ES-I3 (cell line): ENCODE measurements at regions not wholly inside any gene's neighbourhood (a gene's known extent, or its start where the extent isn't known, plus 50 kb on each side); places are given as distances from the start of the nearest gene placed in this dataset.
"Not testable (repeated sequence)": the region's sequence is repeated elsewhere in the genome, so short reads cannot be mapped to it uniquely, and the experiment has no call there.

ENCODE experiments used
- H3K36me3 ChIP-seq: 2 replicates; pipeline ENCODE4 v1.6.1; 2013; ENCODE audit warnings: mild to moderate bottlenecking, low read length, control low read depth, moderate library complexity; ENCODE audit not compliant: insufficient read depth
- H3K4me1 ChIP-seq: 2 replicates; pipeline ENCODE4 v1.6.1; 2013; ENCODE audit warnings: mild to moderate bottlenecking, control low read depth, low read length; ENCODE audit not compliant: insufficient read depth
- H3K9ac ChIP-seq: 2 replicates; pipeline ENCODE4 v1.6.1; 2013; ENCODE audit warnings: low read depth, mild to moderate bottlenecking, low read length, moderate library complexity
- H3K9me3 ChIP-seq: 2 replicates; pipeline ENCODE4 v1.6.1; 2013; ENCODE audit warnings: mild to moderate bottlenecking, low read length, moderate library complexity; ENCODE audit not compliant: control insufficient read depth, insufficient read depth

DNA sequence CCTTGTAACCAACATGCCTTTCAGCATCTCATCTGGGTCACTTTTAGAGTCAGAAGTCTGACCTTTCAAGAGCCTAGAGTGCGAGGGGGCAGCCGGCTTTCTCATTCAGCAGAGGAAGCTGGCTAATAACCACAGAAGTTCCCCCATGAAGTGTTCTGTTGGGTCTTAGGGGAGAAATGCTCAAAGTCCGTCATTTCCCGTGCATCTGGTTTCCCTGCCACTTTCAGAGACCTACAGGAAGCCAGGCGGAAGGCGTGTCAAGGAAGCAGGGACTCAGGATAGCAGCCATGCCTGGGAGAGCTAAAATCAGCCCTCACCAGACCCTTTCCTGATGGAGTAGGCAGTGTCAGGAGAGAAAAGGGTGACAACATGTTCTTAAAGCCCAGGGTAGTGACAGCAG is 301.8 kb upstream of the ID2 start:
- no peak overlapping the region for H3K9ac ChIP-seq
- no peaks in the 10 kb centered on the region for H3K36me3 ChIP-seq
- no peaks in the 10 kb centered on the region for H3K4me1 ChIP-seq
- no peaks in the 10 kb centered on the region for H3K9me3 ChIP-seq

DNA sequence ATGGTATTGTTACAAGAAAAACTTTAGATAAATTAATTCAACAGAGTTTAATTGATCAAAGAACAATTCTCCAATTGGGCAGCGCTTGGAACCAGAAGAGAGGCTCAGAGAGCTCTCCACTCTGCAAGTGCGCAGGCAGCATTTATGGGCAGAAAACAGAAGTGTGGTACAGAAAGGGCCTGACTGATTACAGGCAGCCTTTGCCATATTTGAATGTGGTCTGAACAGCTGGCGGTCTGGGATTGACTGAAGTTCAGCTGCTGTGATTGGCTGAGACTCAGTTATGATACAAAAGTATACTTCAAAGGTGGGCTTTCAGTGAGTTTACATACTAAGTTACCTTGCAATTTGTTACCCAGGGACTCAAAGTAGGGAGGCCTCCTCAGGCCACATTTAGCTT is 301.3 kb upstream of the ID2 start:
- Histone ChIP-seq H3K9me3 (no peaks in the 10 kb centered on the region), H3K36me3 (no peaks in the 10 kb centered on the region), H3K9ac (no peak overlapping the region), H3K4me1 (no peaks in the 10 kb centered on the region)

- H3K36me3 ChIP-seq = no peaks in the 10 kb centered on the region
- H3K9ac ChIP-seq = no peak overlapping the region
- H3K4me1 ChIP-seq = no peaks in the 10 kb centered on the region
- no peaks in the 10 kb centered on the region for H3K9me3 ChIP-seq
Measured at GRCh38 chr2:8382485-8382884, 299.4 kb upstream of the ID2 start.

DNA sequence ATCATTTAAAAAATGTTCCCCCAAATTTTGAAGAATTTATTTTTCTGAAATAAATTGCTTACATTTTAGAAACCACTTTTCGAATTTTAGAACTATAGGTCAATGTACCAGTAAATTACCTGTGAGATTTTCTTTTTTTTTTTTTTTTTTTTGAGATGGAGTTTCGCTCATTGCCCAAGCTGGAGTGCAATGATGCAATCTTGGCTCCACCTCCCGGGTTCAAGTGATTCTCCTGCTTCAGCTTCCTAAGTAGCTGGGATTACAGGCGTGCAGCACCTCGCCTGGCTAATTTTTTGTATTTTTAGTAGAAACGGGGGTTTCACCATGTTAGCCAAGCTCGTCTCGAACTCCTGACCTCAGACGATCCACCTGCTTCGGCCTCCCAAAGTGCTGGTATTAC is 295.1 kb upstream of the ID2 start:
- H3K36me3 ChIP-seq, H3K9ac ChIP-seq, H3K9me3 ChIP-seq: not testable (repeated sequence)
- H3K4me1 ChIP-seq = peaks cover 16% of the 10 kb centered on the region

DNA sequence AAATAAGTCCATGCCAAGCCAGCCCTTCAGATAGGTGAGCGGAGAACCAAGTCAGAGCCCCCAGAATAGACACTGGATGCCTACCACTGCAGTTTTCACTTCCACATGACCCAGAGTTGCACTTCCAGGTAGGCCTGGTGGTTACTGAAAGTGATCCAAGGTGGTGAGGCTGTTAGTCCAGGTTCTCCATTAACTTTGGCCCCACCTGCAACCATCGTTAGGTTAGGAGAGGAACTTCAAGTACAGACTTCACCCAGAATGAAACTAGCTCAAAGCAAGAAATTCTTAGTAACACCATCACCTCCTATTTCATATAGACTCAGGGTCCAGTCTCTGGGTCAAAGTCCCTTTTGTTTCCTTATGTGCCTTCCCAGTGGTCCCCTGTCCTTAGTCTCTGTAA is 293.1 kb upstream of the ID2 start:
- H3K36me3 ChIP-seq = no peaks in the 10 kb centered on the region
- peaks cover 22% of the 10 kb centered on the region for H3K4me1 ChIP-seq
- H3K9me3 ChIP-seq = no peaks in the 10 kb centered on the region
- H3K9ac ChIP-seq = no peak overlapping the region

DNA sequence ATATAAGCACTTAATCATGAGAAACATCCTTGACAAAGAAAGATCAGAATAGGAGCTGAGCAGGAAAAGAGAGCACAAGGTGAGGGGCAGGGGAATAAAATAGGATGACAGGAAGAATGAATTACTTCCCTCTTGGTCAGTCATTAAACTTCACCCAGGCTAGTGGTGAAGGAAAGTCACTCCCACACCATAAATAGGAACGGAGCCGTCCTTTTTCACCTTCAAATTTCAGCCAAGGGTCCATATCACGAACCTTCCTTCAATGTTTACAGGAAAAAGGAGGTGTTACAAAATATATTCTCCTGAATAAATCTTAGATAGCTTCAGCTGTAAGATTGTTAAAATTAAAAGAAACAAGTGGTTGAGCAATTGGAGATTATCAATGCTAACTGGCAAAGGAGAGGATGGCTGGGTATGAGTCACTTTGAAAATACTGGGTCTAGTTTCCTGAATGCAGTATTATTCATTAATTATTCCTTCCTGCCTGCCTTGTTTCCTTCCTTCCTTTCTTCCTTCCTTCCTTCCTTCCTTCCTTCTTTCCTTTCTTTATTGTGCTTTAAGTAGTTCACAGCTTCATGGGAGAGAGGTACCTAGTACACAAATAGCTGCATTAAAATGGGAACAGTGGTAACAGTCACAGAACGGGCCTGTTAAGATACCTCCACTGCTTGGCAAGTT is 292.3 kb upstream of the ID2 start:
- Histone ChIP-seq H3K36me3 (no peaks in the 10 kb centered on the region), H3K9me3 (no peaks in the 10 kb centered on the region), H3K4me1 (peaks cover 22% of the 10 kb centered on the region), H3K9ac (no peak overlapping the region)

DNA sequence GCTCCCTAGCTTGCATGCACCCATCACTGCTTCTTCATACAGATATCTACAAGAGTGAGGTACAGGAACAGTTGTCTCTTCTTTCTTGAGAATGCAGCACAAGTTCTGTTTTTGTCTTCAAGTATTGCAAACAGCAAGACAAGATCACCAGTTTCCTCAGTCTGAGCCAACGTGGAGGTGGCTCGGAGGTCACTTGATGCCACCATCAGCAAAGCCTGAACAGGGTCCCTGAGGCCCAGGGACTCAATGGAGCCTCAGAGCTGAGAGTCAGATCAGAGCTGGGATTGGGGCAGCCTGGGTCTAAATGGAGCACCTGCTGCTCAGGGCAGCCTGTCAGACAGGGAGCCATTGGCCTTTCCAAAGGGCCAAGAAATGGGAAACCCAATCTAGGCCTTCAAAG is 290.7 kb upstream of the ID2 start:
- no peak overlapping the region for H3K9ac ChIP-seq
- H3K9me3 ChIP-seq = no peaks in the 10 kb centered on the region

DNA sequence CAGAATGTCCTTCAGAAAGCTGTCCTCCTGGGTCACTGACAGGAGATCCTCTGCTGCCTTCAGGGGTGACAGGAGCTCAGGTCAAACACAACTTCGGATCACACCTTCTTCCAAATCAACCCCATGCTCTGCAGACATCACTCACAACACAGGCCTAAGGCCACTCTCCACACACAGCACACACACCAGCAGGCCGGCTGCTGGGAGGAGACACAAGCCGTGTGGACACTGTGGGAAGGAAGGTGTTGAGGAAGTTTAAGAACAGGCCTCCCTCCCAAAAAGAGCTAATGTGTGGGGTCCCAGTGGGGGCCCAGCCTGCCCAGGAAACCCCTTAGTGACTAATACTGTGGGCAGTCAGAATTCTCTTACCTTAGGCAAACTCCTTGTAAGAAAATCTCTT is 290.3 kb upstream of the ID2 start:
- Histone ChIP-seq H3K4me1 (peaks cover 22% of the 10 kb centered on the region), H3K9me3 (no peaks in the 10 kb centered on the region), H3K36me3 (no peaks in the 10 kb centered on the region), H3K9ac (no peak overlapping the region)

More for the DNA sequence above, 290.7 kb upstream of the ID2 start:
- Histone ChIP-seq H3K4me1 (peaks cover 22% of the 10 kb centered on the region), H3K36me3 (no peaks in the 10 kb centered on the region)

- H3K9me3 ChIP-seq = no peaks in the 10 kb centered on the region
- H3K4me1 ChIP-seq = peaks cover 22% of the 10 kb centered on the region
- H3K9ac ChIP-seq = no peak overlapping the region
- no peaks in the 10 kb centered on the region for H3K36me3 ChIP-seq
Measured at GRCh38 chr2:8392098-8392866, 289.6 kb upstream of the ID2 start.

DNA sequence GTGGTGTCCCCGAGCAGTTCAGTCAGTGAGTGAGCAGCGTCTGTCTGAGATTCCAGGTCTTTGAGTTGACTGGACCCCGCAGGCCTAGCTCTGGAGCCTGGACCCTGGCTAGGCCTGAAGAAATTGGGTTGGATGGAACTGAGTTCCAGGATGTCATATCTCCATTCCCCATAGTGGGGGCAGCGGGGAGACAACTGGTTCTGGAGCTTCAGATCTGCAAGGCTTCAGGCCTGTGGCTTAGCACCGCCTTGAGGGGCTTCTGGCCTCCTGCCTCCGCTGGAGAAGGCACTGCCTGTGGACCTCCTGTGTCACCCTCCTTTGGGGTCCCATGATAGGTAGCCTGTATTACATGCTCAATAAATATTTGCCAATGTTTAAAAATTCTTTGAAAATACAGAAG is 288.4 kb upstream of the ID2 start:
- H3K36me3 ChIP-seq = no peaks in the 10 kb centered on the region
- H3K9ac ChIP-seq = no peak overlapping the region
- H3K4me1 ChIP-seq = peaks cover 22% of the 10 kb centered on the region
- no peaks in the 10 kb centered on the region for H3K9me3 ChIP-seq

GRCh38 chr2:8394131-8394530 is 287.7 kb upstream of the ID2 start:
- Histone ChIP-seq H3K9ac (no peak overlapping the region), H3K4me1 (peaks cover 22% of the 10 kb centered on the region), H3K36me3 (no peaks in the 10 kb centered on the region), H3K9me3 (no peaks in the 10 kb centered on the region)

- no peaks in the 10 kb centered on the region for H3K9me3 ChIP-seq
- H3K9ac ChIP-seq = no peak overlapping the region
- H3K4me1 ChIP-seq = peaks cover 15% of the 10 kb centered on the region; the same call in 1 of the 2 replicates
- H3K36me3 ChIP-seq = no peaks in the 10 kb centered on the region
Measured at GRCh38 chr2:8394569-8395359, 287.1 kb upstream of the ID2 start.

DNA sequence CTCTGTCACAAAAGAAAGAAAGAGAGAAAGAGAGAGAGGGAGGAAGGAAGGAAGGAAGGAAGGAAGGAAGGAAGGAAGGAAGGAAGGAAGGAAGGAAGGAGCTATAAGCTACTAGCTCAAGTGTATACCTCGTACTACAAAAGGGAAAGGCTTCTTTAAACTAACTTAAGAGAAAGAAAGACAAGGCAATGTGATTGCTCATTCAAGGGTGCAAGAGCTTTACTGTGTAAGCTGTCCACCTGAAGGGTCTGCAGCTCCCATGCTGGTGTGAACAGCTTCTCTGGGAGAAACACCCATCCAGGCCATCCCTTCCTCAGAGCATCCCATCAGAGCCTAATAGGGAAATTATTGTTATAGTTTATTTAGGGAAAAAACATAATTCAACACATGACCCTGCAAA is 286.1 kb upstream of the ID2 start:
- H3K9me3 ChIP-seq = no peaks in the 10 kb centered on the region
- no peak overlapping the region for H3K9ac ChIP-seq
- peaks cover 11% of the 10 kb centered on the region; the same call in 1 of the 2 replicates for H3K4me1 ChIP-seq
- H3K36me3 ChIP-seq = no peaks in the 10 kb centered on the region

DNA sequence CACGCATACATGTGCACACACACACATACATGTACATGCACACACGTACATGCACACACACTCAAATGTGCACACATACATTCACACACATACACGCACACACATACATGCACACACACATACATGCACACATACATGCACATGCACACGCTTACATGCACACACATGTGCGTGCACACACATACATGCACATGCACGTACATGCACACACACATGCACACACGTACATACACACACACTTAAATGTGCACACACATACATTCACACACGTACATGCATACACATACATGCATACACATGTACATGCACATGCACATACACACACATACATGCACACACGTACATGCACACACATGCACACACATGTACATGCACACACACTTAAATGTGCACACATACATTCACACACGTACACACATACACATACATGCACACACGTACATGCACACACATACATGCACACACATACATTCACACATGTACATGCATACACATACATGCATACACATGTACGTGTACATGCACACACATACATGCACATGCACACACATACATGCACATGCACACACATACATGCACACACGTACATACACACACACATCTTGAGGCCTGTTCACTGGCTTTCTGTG is 283.7 kb upstream of the ID2 start:
- Histone ChIP-seq H3K9ac (no peak overlapping the region), H3K4me1 (no peaks in the 10 kb centered on the region), H3K36me3 (no peaks in the 10 kb centered on the region), H3K9me3 (no peaks in the 10 kb centered on the region)
